ENCODE measurements at regions not wholly inside any gene's neighbourhood (a gene's known extent, or its start where the extent isn't known, plus 50 kb on each side); places are given as distances from the start of the nearest gene placed in this dataset.
"Not testable (repeated sequence)": the region's sequence is repeated elsewhere in the genome, so short reads cannot be mapped to it uniquely, and the experiment has no call there.

DNA sequence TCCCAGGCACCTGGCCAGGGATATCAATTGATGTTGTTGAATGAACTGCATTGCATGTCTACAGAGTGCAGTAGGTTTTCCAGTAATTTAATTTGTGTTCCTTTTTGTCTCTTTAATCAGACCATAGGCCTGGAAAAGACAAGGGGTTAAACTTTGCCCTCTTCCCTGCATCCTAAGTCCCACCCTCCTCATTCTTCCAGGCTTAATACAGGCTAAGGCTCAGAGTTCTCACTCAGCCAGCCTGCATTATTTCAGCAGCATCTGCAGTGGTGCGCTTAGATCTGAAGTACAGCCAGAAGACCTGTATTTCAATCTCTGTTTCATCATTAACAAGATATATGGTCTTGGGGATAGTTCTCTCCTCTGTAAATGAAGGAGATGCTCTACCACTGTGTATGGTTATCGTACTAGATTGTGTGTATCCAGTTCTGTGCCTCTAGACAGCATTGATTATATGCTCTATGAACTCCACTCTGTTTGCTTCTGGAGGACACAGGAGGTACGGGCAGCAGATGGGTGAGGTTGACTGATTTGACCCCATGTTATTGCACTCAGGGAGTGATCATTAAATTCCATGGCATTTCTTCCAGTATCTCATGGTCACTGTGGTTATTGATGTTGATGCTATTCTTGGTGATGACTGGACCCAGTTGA lies 286.1 kb downstream of the RPS6KC1 start:
- FAIRE-seq (no peak), DNase-seq (no peak)
- H3K4me3 ChIP-seq (ENCODE audit: low read length in 3 of 3) = no peak overlapping the region
- H3K27me3 ChIP-seq (ENCODE audit: control insufficient read depth, insufficient read depth, low read length) = no peaks in the 10 kb centered on the region
- H3K4me1 ChIP-seq (ENCODE audit: control insufficient read depth in 2 of 3, insufficient read depth in 2 of 3, low read depth in 1 of 3, low read length in 3 of 3) = no peaks in the 10 kb centered on the region
- no peak overlapping the region for H3K27ac ChIP-seq (ENCODE audit: low read depth in 2 of 2, low read length in 2 of 2)
- H3K9ac ChIP-seq (ENCODE audit: low read length in 3 of 3) = no peak overlapping the region
- no peaks in the 10 kb centered on the region for H3K9me3 ChIP-seq (ENCODE audit: control insufficient read depth in 2 of 3, insufficient read depth in 1 of 3, low read length in 3 of 3)
- intact Hi-C loops (cut with DNase I) = no loop called here
- H3K36me3 ChIP-seq (ENCODE audit: control insufficient read depth in 2 of 3, insufficient read depth in 3 of 3, low read length in 3 of 3) = no peaks in the 10 kb centered on the region
- TF ChIP-seq CTCF (IDR thresholded peaks at IDR 0.05; ENCODE audit: borderline replicate concordance, extremely low read depth, insufficient read depth) = no peak

- intact Hi-C loops (cut with DNase I) = no loop called here
- H3K4me1 ChIP-seq (ENCODE audit: control insufficient read depth in 2 of 3, insufficient read depth in 2 of 3, low read depth in 1 of 3, low read length in 3 of 3) = no peaks in the 10 kb centered on the region
- DNase-seq (no peak), FAIRE-seq (no peak)
- H3K27ac ChIP-seq (ENCODE audit: low read depth in 2 of 2, low read length in 2 of 2) = no peak overlapping the region
- TF ChIP-seq CTCF (IDR thresholded peaks at IDR 0.05; ENCODE audit: borderline replicate concordance, extremely low read depth, insufficient read depth) = no peak
- H3K9me3 ChIP-seq (ENCODE audit: control insufficient read depth in 2 of 3, insufficient read depth in 1 of 3, low read length in 3 of 3) = no peaks in the 10 kb centered on the region
- no peaks in the 10 kb centered on the region for H3K36me3 ChIP-seq (ENCODE audit: control insufficient read depth in 2 of 3, insufficient read depth in 3 of 3, low read length in 3 of 3)
- no peaks in the 10 kb centered on the region for H3K27me3 ChIP-seq (ENCODE audit: control insufficient read depth, insufficient read depth, low read length)
- H3K4me3 ChIP-seq (ENCODE audit: low read length in 3 of 3) = no peak overlapping the region
- H3K9ac ChIP-seq (ENCODE audit: low read length in 3 of 3) = no peak overlapping the region
Observed at GRCh38 chr1:213340593-213340992, 289.6 kb downstream of the RPS6KC1 start.

DNA sequence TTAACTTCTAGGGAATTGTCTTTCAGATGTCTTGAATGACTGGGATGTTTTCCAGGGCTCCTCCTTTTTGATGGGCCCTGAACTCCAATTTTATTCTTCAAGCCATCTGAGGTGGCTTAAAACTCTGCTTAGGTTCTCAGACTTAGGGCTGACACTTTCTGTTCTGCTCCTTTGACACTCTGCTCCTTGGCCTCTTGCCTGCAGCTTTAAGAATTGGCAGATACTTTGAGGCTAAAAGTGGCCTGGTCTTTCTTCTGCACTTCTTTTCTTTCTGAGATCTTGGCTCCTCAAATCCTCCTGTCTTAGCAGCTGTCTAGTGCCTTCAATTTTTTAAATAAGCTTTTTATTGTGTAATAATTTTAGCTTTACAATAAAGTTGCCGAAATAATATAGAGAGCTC lies 294.6 kb downstream of the RPS6KC1 start:
- Histone ChIP-seq H3K27ac (ENCODE audit: low read depth in 2 of 2, low read length in 2 of 2) (no peak overlapping the region), H3K27me3 (ENCODE audit: control insufficient read depth, insufficient read depth, low read length) (no peaks in the 10 kb centered on the region), H3K36me3 (ENCODE audit: control insufficient read depth in 2 of 3, insufficient read depth in 3 of 3, low read length in 3 of 3) (no peaks in the 10 kb centered on the region), H3K9ac (ENCODE audit: low read length in 3 of 3) (no peak overlapping the region), H3K9me3 (ENCODE audit: control insufficient read depth in 2 of 3, insufficient read depth in 1 of 3, low read length in 3 of 3) (no peaks in the 10 kb centered on the region), H3K4me1 (ENCODE audit: control insufficient read depth in 2 of 3, insufficient read depth in 2 of 3, low read depth in 1 of 3, low read length in 3 of 3) (no peaks in the 10 kb centered on the region), H3K4me3 (ENCODE audit: low read length in 3 of 3) (no peak overlapping the region)
- no peak for TF ChIP-seq CTCF (IDR thresholded peaks at IDR 0.05; ENCODE audit: borderline replicate concordance, extremely low read depth, insufficient read depth)
- FAIRE-seq (no peak), DNase-seq (no peak)
- intact Hi-C loops (cut with DNase I) = no loop called here

DNA sequence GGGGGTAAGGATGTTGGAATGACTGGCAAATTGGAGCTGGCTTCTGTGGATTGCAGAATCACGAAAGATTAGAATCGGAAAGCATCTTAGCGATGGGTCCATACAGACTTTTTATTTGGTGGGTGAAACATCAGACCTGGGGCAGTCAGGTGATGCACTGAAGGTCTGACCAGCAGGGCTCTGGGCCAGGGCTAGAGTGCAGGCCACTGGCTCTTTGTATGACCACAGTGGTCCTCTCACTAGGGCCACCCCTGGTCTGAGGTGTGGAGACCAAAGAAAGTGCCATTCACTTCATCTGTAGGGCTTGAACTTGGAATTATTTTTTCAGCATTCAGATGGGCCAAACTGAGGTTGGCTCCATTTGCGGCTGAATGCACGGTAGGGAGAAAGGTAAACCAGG lies 306.4 kb downstream of the RPS6KC1 start:
- no peaks in the 10 kb centered on the region for H3K4me1 ChIP-seq (ENCODE audit: control insufficient read depth in 2 of 3, insufficient read depth in 2 of 3, low read depth in 1 of 3, low read length in 3 of 3)
- intact Hi-C loops (cut with DNase I) = no loop called here
- no peaks in the 10 kb centered on the region for H3K36me3 ChIP-seq (ENCODE audit: control insufficient read depth in 2 of 3, insufficient read depth in 3 of 3, low read length in 3 of 3)
- no peak overlapping the region for H3K4me3 ChIP-seq (ENCODE audit: low read length in 3 of 3)
- FAIRE-seq = no peak
- no peaks in the 10 kb centered on the region for H3K27me3 ChIP-seq (ENCODE audit: control insufficient read depth, insufficient read depth, low read length)
- no peak for DNase-seq
- H3K9me3 ChIP-seq (ENCODE audit: control insufficient read depth in 2 of 3, insufficient read depth in 1 of 3, low read length in 3 of 3) = no peaks in the 10 kb centered on the region
- no peak overlapping the region for H3K9ac ChIP-seq (ENCODE audit: low read length in 3 of 3)
- no peak for TF ChIP-seq CTCF (IDR thresholded peaks at IDR 0.05; ENCODE audit: borderline replicate concordance, extremely low read depth, insufficient read depth)
- no peak overlapping the region for H3K27ac ChIP-seq (ENCODE audit: low read depth in 2 of 2, low read length in 2 of 2)

GRCh38 chr1:213358368-213358767 lies 307.3 kb downstream of the RPS6KC1 start:
- FAIRE-seq; H3K27ac ChIP-seq (ENCODE audit: low read depth in 2 of 2, low read length in 2 of 2); intact Hi-C loops (cut with DNase I); H3K4me3 ChIP-seq (ENCODE audit: low read length in 3 of 3); H3K9me3 ChIP-seq (ENCODE audit: control insufficient read depth in 2 of 3, insufficient read depth in 1 of 3, low read length in 3 of 3); H3K36me3 ChIP-seq (ENCODE audit: control insufficient read depth in 2 of 3, insufficient read depth in 3 of 3, low read length in 3 of 3); H3K4me1 ChIP-seq (ENCODE audit: control insufficient read depth in 2 of 3, insufficient read depth in 2 of 3, low read depth in 1 of 3, low read length in 3 of 3); DNase-seq; H3K27me3 ChIP-seq (ENCODE audit: control insufficient read depth, insufficient read depth, low read length); H3K9ac ChIP-seq (ENCODE audit: low read length in 3 of 3): not testable (repeated sequence)

All from kidney (tissue), 13 donors.